Heart right ventricle (tissue), 16 donors: ENCODE measurements at regions not wholly inside any gene's neighbourhood (a gene's known extent, or its start where the extent isn't known, plus 50 kb on each side); places are given as distances from the start of the nearest gene placed in this dataset.

ENCODE experiments used
- ATAC-seq, 8 donors: fragments of 200-7000 bp; cut with Tn5 transposase; one replicate each; pipeline ENCODE4 v1.9.1; 2020; ENCODE audit warnings: mild to moderate bottlenecking in 8 of 8, moderate library complexity in 8 of 8, moderate number of reproducible peaks in 1 of 8
- DNase-seq, 2 donors: peaks; one replicate each; pipeline ENCODE4 v3.0.0-alpha.2; 2020
- H3K27ac ChIP-seq, 10 donors: fragments of 200-600 bp; sonication (generic) in 2 of 10; one replicate each; pipeline versions ENCODE4 v1.5.0 to v1.8.0; 2020 to 2022; ENCODE audit warnings: mild to moderate bottlenecking in 3 of 10
- H3K27me3 ChIP-seq, 7 donors: fragments of 200-600 bp; one replicate each; pipeline ENCODE4 v1.8.0; 2021 to 2022; ENCODE audit warnings: mild to moderate bottlenecking in 2 of 7
- H3K36me3 ChIP-seq, 9 donors: fragments of 200-600 bp; sonication (generic) in 1 of 9; one replicate each; pipeline versions ENCODE4 v1.5.0 to v1.8.0; 2020 to 2022; ENCODE audit warnings: mild to moderate bottlenecking in 2 of 9
- H3K4me1 ChIP-seq, 9 donors: fragments of 200-600 bp; sonication (generic) in 1 of 9; one replicate each; pipeline versions ENCODE4 v1.5.0 to v1.8.0; 2020 to 2022; ENCODE audit warnings: mild to moderate bottlenecking in 4 of 9
- H3K4me3 ChIP-seq, 10 donors: fragments of 200-600 bp; sonication (generic) in 2 of 10; one replicate each; pipeline versions ENCODE4 v1.5.0 to v1.8.0; 2020 to 2022; ENCODE audit warnings: mild to moderate bottlenecking in 7 of 10, moderate library complexity in 2 of 10
- H3K9me3 ChIP-seq, 11 donors: fragments of 200-600 bp in 10 of 11; sonication (generic) in 2 of 11; one replicate each; pipeline versions ENCODE4 v1.5.0 to v1.8.0; 2013 to 2022; ENCODE audit warnings: mild to moderate bottlenecking in 2 of 11, control low read depth in 1 of 11, moderate library complexity in 1 of 11
- CTCF ChIP-seq, 9 donors: fragments of 200-600 bp; sonication (generic) in 2 of 9; IDR thresholded peaks; one replicate each; pipeline versions ENCODE4 v1.5.0 to v1.8.0; 2021 to 2022; ENCODE audit warnings: antibody characterized with exemption in 9 of 9, mild to moderate bottlenecking in 5 of 9, moderate library complexity in 1 of 9
- WGBS, 2 donors: extraction: QIAGEN DNeasy Blood & Tissue Kit; methylation state at CpG; one replicate each; pipeline ENCODE4 v1.1.7; 2013; ENCODE audit warnings: inconsistent platforms in 1 of 2; 5-methylcytosine and 5-hydroxymethylcytosine counted together
- intact Hi-C, 10 donors: fragments of 100-400 bp; cut with DNase I; formaldehyde crosslinking; loops; one replicate each; pipeline versions ENCODE4 v1.11.1 to v1.14.2; 2022
- donor health status: Arrhythmogenic right ventricular cardiomyopathy.
- donor health status: ischemic (EF 13 %, LVEDD 7.1; RV severe dilation, severe dysfunction).
- donor health status: healthy with polysubstance abuse.
- donor health status: DM: no; HTN: yes; CAD: no.
- donor health status: DM: no; HTN: no; CAD: no.
- donor health status: ischemic (EF 25% LVEDD 6.9; RV normal size, moderate dysfunction).
- donor health status: ischemic (EF 25% LVEDD 5.7; RV mildly dilated, moderate dysfunction).
- donor health status: healthy.
- donor health status: DM: yes; HTN: yes; CAD: no.
- donor health status: Ischemic cardiomyopathy.
- donor health status: ischemic (EF 35%, LVEDD 5.7; RV mildly dilated, moderate dysfunction).
- donor health status: nonischemic (EF 11% LVEDD 7.7; RV severe dilation, severe dysfunction).
- donor health status: DM: yes; HTN: yes; CAD: no.
- donor health status: PGD.
- donor health status: ischemic (EF 29% LVEDD 5.4; RV normal size, mild dysfunction).
- donor health status: nonischemic (EF 23%, LVEDD 6.1; RV moderate dilation, normal function).

GRCh38 chr9:119091074-119091473 lies 278.2 kb downstream of the BRINP1 start:
- H3K36me3 ChIP-seq = no peaks in the 10 kb centered on the region
- ATAC-seq (peak in 1 of 8 donors; percentile 51), DNase-seq (no peak)
- peaks cover 0 to 7% (median 0%) of the 10 kb centered on the region in 9 donors for H3K4me1 ChIP-seq
- no peaks in the 10 kb centered on the region for H3K27me3 ChIP-seq
- 2 to 4% methylated on average over 1 of the region's 1 CpG for WGBS, 2 donors
- intact Hi-C loops = no loop called here
- no peak for TF ChIP-seq CTCF (IDR thresholded peaks at IDR 0.05)
- H3K27ac ChIP-seq = no peak overlapping the region
- H3K9me3 ChIP-seq = no peaks in the 10 kb centered on the region
- H3K4me3 ChIP-seq = no peak overlapping the region

- peaks cover 0 to 7% (median 0%) of the 10 kb centered on the region in 9 donors for H3K4me1 ChIP-seq
- ATAC-seq (peak in 1 of 8 donors; percentile 76), DNase-seq (no peak)
- intact Hi-C loops = no loop called here
- WGBS, 2 donors = 68 to 78% methylated on average over 5 of the region's 5 CpGs
- no peak overlapping the region for H3K27ac ChIP-seq
- no peaks in the 10 kb centered on the region for H3K9me3 ChIP-seq
- H3K36me3 ChIP-seq = no peaks in the 10 kb centered on the region
- H3K4me3 ChIP-seq = no peak overlapping the region
- H3K27me3 ChIP-seq = no peaks in the 10 kb centered on the region
- TF ChIP-seq CTCF (IDR thresholded peaks at IDR 0.05) = no peak
These were observed 277.1 kb downstream of the BRINP1 start for GRCh38 chr9:119092125-119092524.

- Histone ChIP-seq H3K4me3 (no peak overlapping the region), H3K36me3 (no peaks in the 10 kb centered on the region), H3K9me3 (no peaks in the 10 kb centered on the region), H3K27ac (no peak overlapping the region), H3K4me1 (peaks cover 0 to 7% (median 0%) of the 10 kb centered on the region in 9 donors), H3K27me3 (no peaks in the 10 kb centered on the region)
- no peak for TF ChIP-seq CTCF (IDR thresholded peaks at IDR 0.05)
- intact Hi-C loops = no loop called here
- no peak for ATAC-seq
- DNase-seq = no peak
These were observed 275.1 kb downstream of the BRINP1 start for GRCh38 chr9:119094086-119094485.

- DNase-seq = no peak
- H3K4me3 ChIP-seq = no peak overlapping the region
These were observed 274.2 kb downstream of the BRINP1 start for GRCh38 chr9:119095072-119095471.

More at GRCh38 chr9:119095072-119095471, 274.2 kb downstream of the BRINP1 start:
- Histone ChIP-seq H3K27me3 (no peaks in the 10 kb centered on the region), H3K4me1 (peaks cover 0 to 7% (median 0%) of the 10 kb centered on the region in 9 donors), H3K36me3 (no peaks in the 10 kb centered on the region), H3K27ac (no peak overlapping the region), H3K9me3 (no peaks in the 10 kb centered on the region)
- 64 to 72% methylated on average over 3 of the region's 3 CpGs for WGBS, 2 donors
- ATAC-seq = no peak
- no peak for TF ChIP-seq CTCF (IDR thresholded peaks at IDR 0.05)
- intact Hi-C loops = no loop called here
